Smooth muscle cell (in vitro differentiated cells): ENCODE measurements at regions not wholly inside any gene's neighbourhood (a gene's known extent, or its start where the extent isn't known, plus 50 kb on each side); places are given as distances from the start of the nearest gene placed in this dataset.

Source experiments
- DNase-seq: peaks from one replicate; lab custom pipeline; 2025; ENCODE audit not compliant: unreplicated experiment; lab: John Stamatoyannopoulos, UW
- H2AFZ ChIP-seq: fragments of 200-600 bp; sonication (generic); 2 replicates; pipeline ENCODE4 v1.6.0; 2016; ENCODE audit warnings: antibody characterized with exemption, low read depth, mild to moderate bottlenecking
- H3F3A ChIP-seq: fragments of 200-600 bp; sonication (generic); 2 replicates; pipeline ENCODE4 v1.6.0; 2017; ENCODE audit warnings: antibody characterized with exemption, low read depth
- H3K27ac ChIP-seq: fragments of 200-600 bp; sonication (generic); 2 replicates; pipeline ENCODE4 v1.5.1; 2016; ENCODE audit warnings: low read depth, mild to moderate bottlenecking
- H3K27me3 ChIP-seq: fragments of 200-600 bp; sonication (generic); 2 replicates; pipeline ENCODE4 v1.6.1; 2016; ENCODE audit warnings: low read depth, mild to moderate bottlenecking
- H3K36me3 ChIP-seq: fragments of 200-600 bp; sonication (generic); 2 replicates; pipeline ENCODE4 v1.5.1; 2016; ENCODE audit warnings: low read depth
- H3K4me1 ChIP-seq: fragments of 200-600 bp; sonication (generic); 2 replicates; pipeline ENCODE4 v1.5.1; 2016; ENCODE audit warnings: low read depth
- H3K4me2 ChIP-seq: fragments of 200-600 bp; sonication (generic); 2 replicates; pipeline ENCODE4 v1.6.0; 2016; ENCODE audit warnings: mild to moderate bottlenecking
- H3K4me3 ChIP-seq: fragments of 200-600 bp; sonication (generic); 2 replicates; pipeline ENCODE4 v1.5.1; 2016; ENCODE audit warnings: mild to moderate bottlenecking
- H3K79me2 ChIP-seq: fragments of 200-600 bp; sonication (generic); 2 replicates; pipeline ENCODE4 v1.6.0; 2016; ENCODE audit warnings: low read depth, mild to moderate bottlenecking
- H3K9ac ChIP-seq: fragments of 200-600 bp; sonication (generic); 2 replicates; pipeline ENCODE4 v1.6.0; 2016; ENCODE audit warnings: low read depth
- H3K9me3 ChIP-seq: fragments of 200-600 bp; sonication (generic); replicated peaks from 2 replicates; pipeline ENCODE4 v1.5.1; 2016; ENCODE audit warnings: low read depth
- H4K20me1 ChIP-seq: fragments of 200-600 bp; sonication (generic); 2 replicates; pipeline ENCODE4 v1.6.0; 2016; ENCODE audit warnings: low read depth
- CTCF ChIP-seq: fragments of 200-600 bp; sonication (generic); IDR thresholded peaks from 2 replicates; pipeline ENCODE4 v1.5.1; 2017; ENCODE audit warnings: borderline replicate concordance, mild to moderate bottlenecking, antibody characterized with exemption; ENCODE audit not compliant: insufficient read depth, poor library complexity, severe bottlenecking
- WGBS: methylation state at CpG from one replicate; pipeline ENCODE4 v1.1.7; 2016; ENCODE audit warnings: low lambda C conversion rate; 5-methylcytosine and 5-hydroxymethylcytosine counted together

GRCh38 chr2:220682616-220683015, 889.5 kb downstream of the EPHA4 start:
- no peak overlapping the region for H3K4me3 ChIP-seq
- no peaks in the 10 kb centered on the region for H3K9me3 ChIP-seq
- H3K9ac ChIP-seq: no peak overlapping the region
- no peak for DNase-seq
- H3K79me2 ChIP-seq: no peaks in the 10 kb centered on the region
- H3K27me3 ChIP-seq: peaks cover 32% of the 10 kb centered on the region
- WGBS: 70% methylated on average over 1 of the region's 1 CpG
- H3K36me3 ChIP-seq: no peaks in the 10 kb centered on the region
- no peak overlapping the region for H3K27ac ChIP-seq
- H4K20me1 ChIP-seq: no peaks in the 10 kb centered on the region
- TF ChIP-seq CTCF: no peak
- no peak overlapping the region for H3K4me2 ChIP-seq
- H3K4me1 ChIP-seq: no peaks in the 10 kb centered on the region
- no peak overlapping the region for H2AFZ ChIP-seq
- no peaks in the 10 kb centered on the region for H3F3A ChIP-seq

- Histone ChIP-seq H3K36me3 (no peaks in the 10 kb centered on the region), H3K27ac (no peak overlapping the region), H4K20me1 (no peaks in the 10 kb centered on the region), H3K4me3 (no peak overlapping the region), H2AFZ (no peak overlapping the region), H3K4me1 (no peaks in the 10 kb centered on the region), H3K79me2 (no peaks in the 10 kb centered on the region), H3K9me3 (no peaks in the 10 kb centered on the region), H3K4me2 (no peak overlapping the region), H3K9ac (no peak overlapping the region), H3F3A (no peaks in the 10 kb centered on the region), H3K27me3 (peaks cover 36% of the 10 kb centered on the region)
- no peak for DNase-seq
- TF ChIP-seq CTCF: no peak
- WGBS: 73% methylated on average over 6 of the region's 6 CpGs
These were observed 888.0 kb downstream of the EPHA4 start for GRCh38 chr2:220684099-220684498.

- Histone ChIP-seq H2AFZ (no peak overlapping the region), H3K4me3 (no peak overlapping the region), H3F3A (no peaks in the 10 kb centered on the region), H3K27ac (no peak overlapping the region), H3K9ac (no peak overlapping the region), H3K27me3 (peaks cover 36% of the 10 kb centered on the region), H4K20me1 (no peaks in the 10 kb centered on the region), H3K4me1 (no peaks in the 10 kb centered on the region), H3K79me2 (no peaks in the 10 kb centered on the region), H3K36me3 (no peaks in the 10 kb centered on the region), H3K9me3 (no peaks in the 10 kb centered on the region), H3K4me2 (no peak overlapping the region)
- 53% methylated on average over 15 of the region's 15 CpGs for WGBS
- TF ChIP-seq CTCF: peak; percentile 87
- peak; percentile 19 for DNase-seq
These were observed 884.8 kb downstream of the EPHA4 start for GRCh38 chr2:220687231-220687843.

- H3K79me2 ChIP-seq: no peaks in the 10 kb centered on the region
- no peak overlapping the region for H2AFZ ChIP-seq
- H3F3A ChIP-seq: no peaks in the 10 kb centered on the region
- H3K27me3 ChIP-seq: no peaks in the 10 kb centered on the region
- no peaks in the 10 kb centered on the region for H3K36me3 ChIP-seq
- WGBS: 88% methylated on average over 6 of the region's 6 CpGs
- no peak overlapping the region for H3K9ac ChIP-seq
- no peak overlapping the region for H3K27ac ChIP-seq
- no peak overlapping the region for H3K4me2 ChIP-seq
- TF ChIP-seq CTCF: no peak
- no peaks in the 10 kb centered on the region for H3K4me1 ChIP-seq
- H3K4me3 ChIP-seq: no peak overlapping the region
- no peak for DNase-seq
- no peaks in the 10 kb centered on the region for H4K20me1 ChIP-seq
- H3K9me3 ChIP-seq: no peaks in the 10 kb centered on the region
These were observed 876.5 kb downstream of the EPHA4 start for GRCh38 chr2:220695397-220696279.
